ENCODE measurements at regions not wholly inside any gene's neighbourhood (a gene's known extent, or its start where the extent isn't known, plus 50 kb on each side); places are given as distances from the start of the nearest gene placed in this dataset.

DNA sequence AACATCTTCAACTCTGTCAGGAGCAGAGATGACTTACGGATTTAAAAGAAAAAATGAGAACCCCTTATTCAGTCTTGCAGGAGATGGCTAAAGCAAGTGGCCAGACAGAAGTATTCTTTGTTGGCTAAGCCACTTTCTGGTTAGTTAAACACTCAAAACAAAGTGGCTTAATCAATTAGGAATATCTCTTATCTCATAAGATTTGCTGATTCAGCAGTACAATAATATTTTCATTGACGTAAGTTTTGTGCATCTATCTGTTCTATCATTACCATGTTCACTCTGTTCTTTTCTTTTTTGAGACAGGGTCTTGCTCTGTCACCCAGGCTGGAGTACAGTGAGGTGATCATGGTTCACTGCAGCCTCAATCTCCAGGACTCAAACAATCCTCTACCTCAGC lies 342.0 kb downstream of the EN1 start:
- TF ChIP-seq POLR2A (IDR thresholded peaks at IDR 0.05): no peak
- TF ChIP-seq, protein P1, sequence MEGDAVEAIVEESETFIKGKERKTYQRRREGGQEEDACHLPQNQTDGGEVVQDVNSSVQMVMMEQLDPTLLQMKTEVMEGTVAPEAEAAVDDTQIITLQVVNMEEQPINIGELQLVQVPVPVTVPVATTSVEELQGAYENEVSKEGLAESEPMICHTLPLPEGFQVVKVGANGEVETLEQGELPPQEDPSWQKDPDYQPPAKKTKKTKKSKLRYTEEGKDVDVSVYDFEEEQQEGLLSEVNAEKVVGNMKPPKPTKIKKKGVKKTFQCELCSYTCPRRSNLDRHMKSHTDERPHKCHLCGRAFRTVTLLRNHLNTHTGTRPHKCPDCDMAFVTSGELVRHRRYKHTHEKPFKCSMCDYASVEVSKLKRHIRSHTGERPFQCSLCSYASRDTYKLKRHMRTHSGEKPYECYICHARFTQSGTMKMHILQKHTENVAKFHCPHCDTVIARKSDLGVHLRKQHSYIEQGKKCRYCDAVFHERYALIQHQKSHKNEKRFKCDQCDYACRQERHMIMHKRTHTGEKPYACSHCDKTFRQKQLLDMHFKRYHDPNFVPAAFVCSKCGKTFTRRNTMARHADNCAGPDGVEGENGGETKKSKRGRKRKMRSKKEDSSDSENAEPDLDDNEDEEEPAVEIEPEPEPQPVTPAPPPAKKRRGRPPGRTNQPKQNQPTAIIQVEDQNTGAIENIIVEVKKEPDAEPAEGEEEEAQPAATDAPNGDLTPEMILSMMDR (IDR thresholded peaks at IDR 0.05 in 4 of 5, conservative IDR thresholded peaks at IDR 0.05 in 1 of 5): no peak
